Thyroid gland (tissue), 4 donors: ENCODE measurements at regions not wholly inside any gene's neighbourhood (a gene's known extent, or its start where the extent isn't known, plus 50 kb on each side); places are given as distances from the start of the nearest gene placed in this dataset.

Experiments used
- DNase-seq, 2 donors: peaks; one replicate each; pipeline ENCODE4 v3.0.0-alpha.2; 2019
- H3K27ac ChIP-seq, 3 donors: fragments of 200-600 bp; sonication (generic); 1 replicate in 2 of 3; 2 replicates in 1 of 3; pipeline ENCODE4 v1.5.1; 2016 to 2019; ENCODE audit warnings: mild to moderate bottlenecking in 1 of 3, moderate library complexity in 1 of 3
- H3K27me3 ChIP-seq: fragments of 200-600 bp; sonication (generic); one replicate; pipeline ENCODE4 v1.5.1; 2019
- H3K36me3 ChIP-seq, 2 donors: fragments of 200-600 bp; sonication (generic); one replicate each; pipeline ENCODE4 v1.5.1; 2016 to 2019
- H3K4me1 ChIP-seq, 2 donors: fragments of 200-600 bp; sonication (generic); one replicate each; pipeline ENCODE4 v1.5.1; 2017 to 2019
- H3K4me3 ChIP-seq, 3 donors: fragments of 200-600 bp; sonication (generic); replicated peaks in 1 of 3; 1 replicate in 2 of 3; 2 replicates in 1 of 3; pipeline ENCODE4 v1.5.1; 2016; ENCODE audit warnings: mild to moderate bottlenecking in 1 of 3
- H3K9me3 ChIP-seq: fragments of 200-600 bp; sonication (generic); one replicate; pipeline ENCODE4 v1.5.1; 2017
- CTCF ChIP-seq, 6 experiments: fragments of 200-600 bp in 3 of 6; fragments of 450-650 bp in 3 of 6; sonication (generic) in 3 of 6; IDR thresholded peaks; one replicate each; pipeline ENCODE4 v1.5.1; 2016 to 2019; ENCODE audit warnings: antibody characterized with exemption in 6 of 6, mild to moderate bottlenecking in 2 of 6, inconsistent platforms in 1 of 6, moderate library complexity in 1 of 6
- POLR2A ChIP-seq, 2 donors: fragments of 450-650 bp; IDR thresholded peaks; one replicate each; pipeline ENCODE4 v1.6.1; 2017; ENCODE audit warnings: antibody characterized with exemption in 2 of 2, mild to moderate bottlenecking in 2 of 2, moderate library complexity in 1 of 2
- WGBS, 2 donors: methylation state at CpG; one replicate each; pipeline ENCODE4 v1.1.5; 2017; 5-methylcytosine and 5-hydroxymethylcytosine counted together
- intact Hi-C: fragments of 100-400 bp; cut with DNase I; formaldehyde crosslinking; loops from one replicate; pipeline ENCODE4 v1.15.1; 2023

GRCh38 chr18:34287825-34288224 lies 63.1 kb upstream of the NOL4 start:
- no peaks in the 10 kb centered on the region for H3K27me3 ChIP-seq
- H3K9me3 ChIP-seq = no peaks in the 10 kb centered on the region
- no peak overlapping the region for H3K27ac ChIP-seq
- no peak for DNase-seq
- intact Hi-C loops = no loop called here
- no peaks in the 10 kb centered on the region for H3K36me3 ChIP-seq
- no peak overlapping the region for H3K4me3 ChIP-seq
- H3K4me1 ChIP-seq = no peaks in the 10 kb centered on the region
- TF ChIP-seq CTCF (IDR thresholded peaks at IDR 0.05) (no peak), POLR2A (IDR thresholded peaks at IDR 0.05) (no peak)

GRCh38 chr18:34292594-34292993 lies 67.9 kb upstream of the NOL4 start:
- no peaks in the 10 kb centered on the region for H3K9me3 ChIP-seq
- WGBS, 2 donors = 52 to 58% methylated on average over 2 of the region's 2 CpGs
- intact Hi-C loops = no loop called here
- no peaks in the 10 kb centered on the region for H3K27me3 ChIP-seq
- no peak overlapping the region for H3K27ac ChIP-seq
- no peak overlapping the region for H3K4me3 ChIP-seq
- no peak for DNase-seq
- no peaks in the 10 kb centered on the region for H3K36me3 ChIP-seq
- no peaks in the 10 kb centered on the region for H3K4me1 ChIP-seq
- TF ChIP-seq POLR2A (IDR thresholded peaks at IDR 0.05) (no peak), CTCF (IDR thresholded peaks at IDR 0.05) (no peak)

GRCh38 chr18:34297287-34297686 lies 72.6 kb upstream of the NOL4 start:
- no peak for DNase-seq
- H3K9me3 ChIP-seq = no peaks in the 10 kb centered on the region
- H3K4me3 ChIP-seq = no peak overlapping the region
- H3K27ac ChIP-seq = no peak overlapping the region
- TF ChIP-seq POLR2A (IDR thresholded peaks at IDR 0.05) = no peak
- no peak for TF ChIP-seq CTCF (IDR thresholded peaks at IDR 0.05)
- no peaks in the 10 kb centered on the region for H3K27me3 ChIP-seq
- H3K4me1 ChIP-seq = no peaks in the 10 kb centered on the region
- intact Hi-C loops = no loop called here
- H3K36me3 ChIP-seq = no peaks in the 10 kb centered on the region

GRCh38 chr18:34299828-34300227 lies 75.1 kb upstream of the NOL4 start:
- Histone ChIP-seq H3K4me1 (no peaks in the 10 kb centered on the region), H3K4me3 (no peak overlapping the region), H3K9me3 (no peaks in the 10 kb centered on the region), H3K27me3 (no peaks in the 10 kb centered on the region), H3K36me3 (no peaks in the 10 kb centered on the region), H3K27ac (no peak overlapping the region)
- TF ChIP-seq CTCF (IDR thresholded peaks at IDR 0.05) = no peak
- TF ChIP-seq POLR2A (IDR thresholded peaks at IDR 0.05) = no peak
- no peak for DNase-seq
- intact Hi-C loops = no loop called here
- 73 to 96% methylated on average over 2 to 3 of the region's 3 CpGs for WGBS, 2 donors

GRCh38 chr18:34311468-34311867 lies 86.8 kb upstream of the NOL4 start:
- H3K27me3 ChIP-seq = no peaks in the 10 kb centered on the region
- no peaks in the 10 kb centered on the region for H3K4me1 ChIP-seq
- H3K4me3 ChIP-seq = no peak overlapping the region
- intact Hi-C loops = no loop called here
- WGBS, 2 donors = 63 to 65% methylated on average over 1 of the region's 1 CpG
- no peaks in the 10 kb centered on the region for H3K9me3 ChIP-seq
- TF ChIP-seq POLR2A (IDR thresholded peaks at IDR 0.05) (no peak), CTCF (IDR thresholded peaks at IDR 0.05) (no peak)
- no peaks in the 10 kb centered on the region for H3K36me3 ChIP-seq
- H3K27ac ChIP-seq = no peak overlapping the region
- no peak for DNase-seq
